Neural cell (in vitro differentiated cells): ENCODE measurements at regions not wholly inside any gene's neighbourhood (a gene's known extent, or its start where the extent isn't known, plus 50 kb on each side); places are given as distances from the start of the nearest gene placed in this dataset.

Experiments
- H2AFZ ChIP-seq: fragments of 200-600, 300-800 bp; sonication (generic), shearing (Covaris generic); 2 replicates; pipeline ENCODE4 v1.6.0; 2014; ENCODE audit warnings: low read depth, mild to moderate bottlenecking, antibody characterized with exemption, low read length, moderate library complexity
- H3F3A ChIP-seq: fragments of 200-600 bp; shearing (Covaris generic); 2 replicates; pipeline ENCODE4 v1.6.1; 2016; ENCODE audit warnings: mild to moderate bottlenecking, moderate library complexity, mixed read lengths, antibody characterized with exemption, low read length; ENCODE audit not compliant: insufficient read depth, poor library complexity, severe bottlenecking
- H3K27ac ChIP-seq: fragments of 200-600, 300-800 bp; sonication (generic), shearing (Covaris generic); 2 replicates; pipeline ENCODE4 v1.5.1; 2014; ENCODE audit warnings: mild to moderate bottlenecking, low read length, moderate library complexity
- H3K27me3 ChIP-seq: fragments of 300-800, 200-600 bp; sonication (generic), shearing (Covaris generic); 2 replicates; pipeline ENCODE4 v1.6.0; 2014; ENCODE audit warnings: mild to moderate bottlenecking, low read depth, low read length, moderate library complexity; ENCODE audit not compliant: insufficient read depth
- H3K36me3 ChIP-seq: fragments of 300-800, 200-600 bp; sonication (generic), shearing (Covaris generic); 2 replicates; pipeline ENCODE4 v1.5.1; 2014; ENCODE audit warnings: mild to moderate bottlenecking, antibody characterized with exemption, low read length, moderate library complexity; ENCODE audit not compliant: insufficient read depth
- H3K4me2 ChIP-seq: fragments of 300-800, 200-600 bp; sonication (generic), shearing (Covaris generic); 2 replicates; pipeline ENCODE4 v1.6.0; 2014; ENCODE audit warnings: mild to moderate bottlenecking, low read length
- H3K4me3 ChIP-seq: fragments of 300-800, 200-600 bp; sonication (generic), shearing (Covaris generic); 2 replicates; pipeline ENCODE4 v1.5.1; 2014; ENCODE audit warnings: mild to moderate bottlenecking, low read length, moderate library complexity
- H3K79me2 ChIP-seq: fragments of 200-600 bp; shearing (Covaris generic); replicated peaks from 2 replicates; pipeline ENCODE4 v1.6.0; 2014; ENCODE audit warnings: mild to moderate bottlenecking, low read length, moderate library complexity; ENCODE audit not compliant: insufficient read depth
- H3K9ac ChIP-seq: fragments of 300-800, 200-600 bp; sonication (generic), shearing (Covaris generic); 2 replicates; pipeline ENCODE4 v1.6.1; 2016; ENCODE audit warnings: mild to moderate bottlenecking, low read length, mixed read lengths
- H3K9me2 ChIP-seq: fragments of 200-600 bp; shearing (Covaris generic); 2 replicates; pipeline ENCODE4 v1.6.1; 2016; ENCODE audit warnings: mild to moderate bottlenecking, low read length, mixed read lengths; ENCODE audit not compliant: insufficient read depth
- H3K9me3 ChIP-seq: fragments of 200-600, 300-800 bp; sonication (generic), shearing (Covaris generic); 2 replicates; pipeline ENCODE4 v1.6.1; 2016; ENCODE audit warnings: mild to moderate bottlenecking, mixed run types, low read length, moderate library complexity, mixed read lengths
- H4K20me1 ChIP-seq: fragments of 200-600 bp; shearing (Covaris generic); 2 replicates; pipeline ENCODE4 v1.6.1; 2016; ENCODE audit warnings: mild to moderate bottlenecking, mixed run types; ENCODE audit not compliant: insufficient read depth
- EP300 ChIP-seq: fragments of 450-650 bp; conservative IDR thresholded peaks from 2 replicates; pipeline ENCODE4 v1.6.1; 2014; ENCODE audit warnings: antibody characterized with exemption, mild to moderate bottlenecking, moderate library complexity; ENCODE audit not compliant: poor library complexity, severe bottlenecking
- EZH2 ChIP-seq: fragments of 200-600, 300-800 bp; shearing (Covaris generic), sonication (generic); IDR thresholded peaks from 2 replicates; pipeline ENCODE4 v1.6.1; 2014; ENCODE audit warnings: antibody characterized with exemption, low read length, borderline replicate concordance, mild to moderate bottlenecking; ENCODE audit not compliant: insufficient read depth, poor library complexity, severe bottlenecking
- MXI1 ChIP-seq: fragments of 450-650 bp; conservative IDR thresholded peaks from 2 replicates; pipeline ENCODE4 v1.6.1; 2014; ENCODE audit warnings: antibody characterized with exemption, mild to moderate bottlenecking; ENCODE audit not compliant: poor library complexity, severe bottlenecking
- POLR2AphosphoS5 ChIP-seq: IDR thresholded peaks from 2 replicates; pipeline ENCODE4 v1.6.1; 2012
- RAD21 ChIP-seq: fragments of 450-650 bp; conservative IDR thresholded peaks from 2 replicates; pipeline ENCODE4 v1.6.1; 2014; ENCODE audit warnings: antibody characterized with exemption, mild to moderate bottlenecking, moderate library complexity
- SMC3 ChIP-seq: fragments of 450-650 bp; conservative IDR thresholded peaks from 2 replicates; pipeline ENCODE4 v1.6.1; 2014; ENCODE audit warnings: antibody characterized with exemption, mild to moderate bottlenecking, moderate library complexity; ENCODE audit not compliant: poor library complexity
- TAF1 ChIP-seq: IDR thresholded peaks from 2 replicates; pipeline ENCODE4 v1.6.1; 2012; ENCODE audit warnings: low read depth
- TF ChIP-seq, protein P1 (sequence below): fragments of 450-650 bp; IDR thresholded peaks from 2 replicates; pipeline ENCODE4 v1.5.1; 2014; ENCODE audit warnings: antibody characterized with exemption, mild to moderate bottlenecking, moderate library complexity; ENCODE audit not compliant: poor library complexity, severe bottlenecking
- TF ChIP-seq, protein P2 (sequence below): IDR thresholded peaks from 2 replicates; pipeline ENCODE4 v1.6.1; 2012; ENCODE audit warnings: borderline replicate concordance

DNA sequence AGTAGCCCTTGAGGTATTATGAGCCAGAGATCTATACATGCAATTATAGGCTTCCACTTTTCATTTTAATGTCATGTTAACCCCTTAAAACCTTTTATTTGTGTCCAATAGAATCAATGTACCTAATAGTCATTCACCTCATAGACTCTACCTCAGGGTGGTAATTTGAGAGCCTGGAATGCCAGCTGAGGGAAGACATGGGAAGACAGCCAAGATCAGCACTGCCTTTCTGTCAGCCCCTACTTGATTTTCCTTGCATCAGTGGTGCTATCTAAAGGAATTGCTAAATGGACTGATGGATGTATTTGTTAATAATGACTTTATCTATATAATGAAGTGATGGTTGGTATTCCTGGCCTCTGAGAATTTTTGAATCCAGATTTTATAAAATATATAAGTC lies 113.3 kb upstream of the GBE1 start:
- Histone ChIP-seq H3K27ac (no peak overlapping the region), H3K9me3 (no peaks in the 10 kb centered on the region), H4K20me1 (no peaks in the 10 kb centered on the region), H3K4me3 (no peak overlapping the region), H3K27me3 (no peaks in the 10 kb centered on the region), H3K9ac (no peak overlapping the region), H3K9me2 (no peaks in the 10 kb centered on the region), H2AFZ (no peak overlapping the region), H3F3A (no peaks in the 10 kb centered on the region), H3K79me2 (no peaks in the 10 kb centered on the region), H3K4me2 (no peak overlapping the region), H3K36me3 (no peaks in the 10 kb centered on the region)
- TF ChIP-seq MXI1 (no peak), EP300 (no peak), POLR2AphosphoS5 (no peak), RAD21 (no peak), EZH2 (no peak), SMC3 (no peak), TAF1 (no peak)
- TF ChIP-seq, protein P1, sequence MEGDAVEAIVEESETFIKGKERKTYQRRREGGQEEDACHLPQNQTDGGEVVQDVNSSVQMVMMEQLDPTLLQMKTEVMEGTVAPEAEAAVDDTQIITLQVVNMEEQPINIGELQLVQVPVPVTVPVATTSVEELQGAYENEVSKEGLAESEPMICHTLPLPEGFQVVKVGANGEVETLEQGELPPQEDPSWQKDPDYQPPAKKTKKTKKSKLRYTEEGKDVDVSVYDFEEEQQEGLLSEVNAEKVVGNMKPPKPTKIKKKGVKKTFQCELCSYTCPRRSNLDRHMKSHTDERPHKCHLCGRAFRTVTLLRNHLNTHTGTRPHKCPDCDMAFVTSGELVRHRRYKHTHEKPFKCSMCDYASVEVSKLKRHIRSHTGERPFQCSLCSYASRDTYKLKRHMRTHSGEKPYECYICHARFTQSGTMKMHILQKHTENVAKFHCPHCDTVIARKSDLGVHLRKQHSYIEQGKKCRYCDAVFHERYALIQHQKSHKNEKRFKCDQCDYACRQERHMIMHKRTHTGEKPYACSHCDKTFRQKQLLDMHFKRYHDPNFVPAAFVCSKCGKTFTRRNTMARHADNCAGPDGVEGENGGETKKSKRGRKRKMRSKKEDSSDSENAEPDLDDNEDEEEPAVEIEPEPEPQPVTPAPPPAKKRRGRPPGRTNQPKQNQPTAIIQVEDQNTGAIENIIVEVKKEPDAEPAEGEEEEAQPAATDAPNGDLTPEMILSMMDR, result no peak
- TF ChIP-seq, protein P2, sequence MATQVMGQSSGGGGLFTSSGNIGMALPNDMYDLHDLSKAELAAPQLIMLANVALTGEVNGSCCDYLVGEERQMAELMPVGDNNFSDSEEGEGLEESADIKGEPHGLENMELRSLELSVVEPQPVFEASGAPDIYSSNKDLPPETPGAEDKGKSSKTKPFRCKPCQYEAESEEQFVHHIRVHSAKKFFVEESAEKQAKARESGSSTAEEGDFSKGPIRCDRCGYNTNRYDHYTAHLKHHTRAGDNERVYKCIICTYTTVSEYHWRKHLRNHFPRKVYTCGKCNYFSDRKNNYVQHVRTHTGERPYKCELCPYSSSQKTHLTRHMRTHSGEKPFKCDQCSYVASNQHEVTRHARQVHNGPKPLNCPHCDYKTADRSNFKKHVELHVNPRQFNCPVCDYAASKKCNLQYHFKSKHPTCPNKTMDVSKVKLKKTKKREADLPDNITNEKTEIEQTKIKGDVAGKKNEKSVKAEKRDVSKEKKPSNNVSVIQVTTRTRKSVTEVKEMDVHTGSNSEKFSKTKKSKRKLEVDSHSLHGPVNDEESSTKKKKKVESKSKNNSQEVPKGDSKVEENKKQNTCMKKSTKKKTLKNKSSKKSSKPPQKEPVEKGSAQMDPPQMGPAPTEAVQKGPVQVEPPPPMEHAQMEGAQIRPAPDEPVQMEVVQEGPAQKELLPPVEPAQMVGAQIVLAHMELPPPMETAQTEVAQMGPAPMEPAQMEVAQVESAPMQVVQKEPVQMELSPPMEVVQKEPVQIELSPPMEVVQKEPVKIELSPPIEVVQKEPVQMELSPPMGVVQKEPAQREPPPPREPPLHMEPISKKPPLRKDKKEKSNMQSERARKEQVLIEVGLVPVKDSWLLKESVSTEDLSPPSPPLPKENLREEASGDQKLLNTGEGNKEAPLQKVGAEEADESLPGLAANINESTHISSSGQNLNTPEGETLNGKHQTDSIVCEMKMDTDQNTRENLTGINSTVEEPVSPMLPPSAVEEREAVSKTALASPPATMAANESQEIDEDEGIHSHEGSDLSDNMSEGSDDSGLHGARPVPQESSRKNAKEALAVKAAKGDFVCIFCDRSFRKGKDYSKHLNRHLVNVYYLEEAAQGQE, result no peak

DNA sequence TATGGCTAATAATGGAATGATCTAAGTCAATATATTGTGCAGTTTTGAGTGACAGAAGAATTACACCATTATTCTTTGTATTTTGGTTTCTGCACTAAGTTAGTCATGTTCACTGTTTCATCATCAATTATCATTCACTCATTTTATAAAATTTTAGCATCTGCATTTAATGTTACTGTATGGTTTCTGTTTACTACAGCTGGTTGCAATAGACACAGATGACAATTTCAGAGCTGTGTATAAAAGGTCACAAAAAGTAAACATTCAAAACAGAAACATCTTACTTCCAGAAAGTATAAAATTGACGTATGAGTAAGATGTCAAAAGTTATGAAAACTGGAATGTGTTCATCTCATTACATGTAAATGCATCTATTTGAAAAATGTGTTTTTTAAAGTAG lies 111.1 kb upstream of the GBE1 start:
- TF ChIP-seq TAF1, result no peak
- no peak for TF ChIP-seq MXI1
- TF ChIP-seq, protein P1, result no peak
- TF ChIP-seq POLR2AphosphoS5, result no peak
- TF ChIP-seq EP300, result no peak
- TF ChIP-seq RAD21, result no peak
- TF ChIP-seq, protein P2, result no peak
- no peak for TF ChIP-seq EZH2
- TF ChIP-seq SMC3, result no peak
- Histone ChIP-seq H3F3A (no peaks in the 10 kb centered on the region), H3K79me2 (no peaks in the 10 kb centered on the region)

More for the DNA sequence above, 111.1 kb upstream of the GBE1 start:
- Histone ChIP-seq H3K36me3 (no peaks in the 10 kb centered on the region), H3K27ac (no peak overlapping the region), H3K9me2 (no peaks in the 10 kb centered on the region), H3K9me3 (no peaks in the 10 kb centered on the region), H3K27me3 (no peaks in the 10 kb centered on the region), H3K9ac (no peak overlapping the region), H3K4me2 (no peak overlapping the region), H4K20me1 (no peaks in the 10 kb centered on the region), H3K4me3 (no peak overlapping the region), H2AFZ (no peak overlapping the region)
